ENCODE measurements at regions not wholly inside any gene's neighbourhood (a gene's known extent, or its start where the extent isn't known, plus 50 kb on each side); places are given as distances from the start of the nearest gene placed in this dataset.

DNA sequence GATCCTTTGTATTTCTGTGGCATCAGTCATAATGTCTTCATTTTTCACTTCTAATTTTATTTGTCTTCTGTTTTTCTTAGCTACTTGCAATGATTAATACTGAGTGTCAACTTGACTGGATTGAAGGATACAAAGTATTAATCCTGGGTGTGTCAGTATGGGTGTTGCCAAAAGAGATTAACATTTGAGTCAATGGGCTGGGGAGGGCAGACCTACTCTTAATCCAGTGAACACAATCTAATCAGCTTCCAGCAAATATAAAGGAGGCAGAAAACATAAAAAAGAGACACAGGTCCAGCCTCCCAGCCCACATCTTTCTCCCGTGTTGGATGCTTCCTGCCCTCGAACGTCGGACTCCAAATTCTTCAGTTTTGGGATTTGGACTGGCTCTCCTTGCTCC is 640.9 kb upstream of the MIR17HG start:
- Histone ChIP-seq H3K27me3 (replicated peaks; ENCODE audit: control insufficient read depth, insufficient read depth, low read length, poor library complexity, severe bottlenecking) (no peaks in the 10 kb centered on the region), H3K4me1 (ENCODE audit: control insufficient read depth, insufficient read depth, low read length, poor library complexity, severe bottlenecking) (no peaks in the 10 kb centered on the region), H3K27ac (ENCODE audit: insufficient read depth, low read length, poor library complexity, severe bottlenecking) (no peak overlapping the region), H3K36me3 (ENCODE audit: control insufficient read depth, insufficient read depth, low read length) (no peaks in the 10 kb centered on the region), H3K4me3 (ENCODE audit: insufficient read depth, low read depth, low read length, poor library complexity, severe bottlenecking) (no peak overlapping the region), H3K9me3 (ENCODE audit: control insufficient read depth, low read length) (no peaks in the 10 kb centered on the region)
- DNase-seq: no peak

DNA sequence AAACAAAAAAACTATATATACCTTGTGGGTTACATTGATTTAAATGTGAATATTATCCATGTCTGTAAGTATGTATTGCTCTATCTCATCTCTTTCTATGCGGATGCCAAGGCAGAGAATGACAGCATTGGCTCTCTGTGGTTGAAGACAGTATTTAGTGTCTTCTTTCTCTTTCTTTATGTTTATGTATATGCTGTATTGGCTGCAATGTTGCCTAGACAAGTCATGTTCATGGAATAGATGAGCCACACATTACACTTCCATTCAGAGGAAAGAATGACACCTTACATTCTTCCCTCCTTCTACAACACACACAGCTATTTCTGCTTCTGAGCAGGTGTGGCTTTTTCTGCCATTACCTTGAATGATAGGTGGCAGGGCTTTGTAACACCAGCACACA is 639.4 kb upstream of the MIR17HG start:
- no peak for DNase-seq
- Histone ChIP-seq H3K4me3 (ENCODE audit: insufficient read depth, low read depth, low read length, poor library complexity, severe bottlenecking) (no peak overlapping the region), H3K36me3 (ENCODE audit: control insufficient read depth, insufficient read depth, low read length) (no peaks in the 10 kb centered on the region), H3K9me3 (ENCODE audit: control insufficient read depth, low read length) (no peaks in the 10 kb centered on the region), H3K4me1 (ENCODE audit: control insufficient read depth, insufficient read depth, low read length, poor library complexity, severe bottlenecking) (no peaks in the 10 kb centered on the region), H3K27ac (ENCODE audit: insufficient read depth, low read length, poor library complexity, severe bottlenecking) (no peak overlapping the region), H3K27me3 (replicated peaks; ENCODE audit: control insufficient read depth, insufficient read depth, low read length, poor library complexity, severe bottlenecking) (no peaks in the 10 kb centered on the region)

DNA sequence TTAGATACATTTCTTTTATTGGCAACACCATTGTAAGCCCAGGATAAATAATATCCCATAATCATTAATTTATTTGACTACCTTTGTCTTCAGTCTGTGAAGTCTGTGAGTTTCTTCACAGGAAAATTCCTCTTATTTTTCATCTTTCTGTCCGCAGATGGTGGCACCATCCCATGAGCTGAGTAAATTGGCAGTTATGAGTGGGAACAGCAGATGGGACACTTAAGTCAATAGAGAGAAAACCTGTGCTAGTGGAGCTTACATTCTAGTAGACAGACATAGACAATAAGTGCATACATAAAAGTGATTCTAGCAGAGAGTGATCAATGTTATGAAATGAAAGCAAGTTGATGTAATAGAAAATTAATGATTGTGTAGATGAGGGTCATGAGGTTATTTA is 638.2 kb upstream of the MIR17HG start:
- no peak overlapping the region for H3K4me3 ChIP-seq (ENCODE audit: insufficient read depth, low read depth, low read length, poor library complexity, severe bottlenecking)

DNA sequence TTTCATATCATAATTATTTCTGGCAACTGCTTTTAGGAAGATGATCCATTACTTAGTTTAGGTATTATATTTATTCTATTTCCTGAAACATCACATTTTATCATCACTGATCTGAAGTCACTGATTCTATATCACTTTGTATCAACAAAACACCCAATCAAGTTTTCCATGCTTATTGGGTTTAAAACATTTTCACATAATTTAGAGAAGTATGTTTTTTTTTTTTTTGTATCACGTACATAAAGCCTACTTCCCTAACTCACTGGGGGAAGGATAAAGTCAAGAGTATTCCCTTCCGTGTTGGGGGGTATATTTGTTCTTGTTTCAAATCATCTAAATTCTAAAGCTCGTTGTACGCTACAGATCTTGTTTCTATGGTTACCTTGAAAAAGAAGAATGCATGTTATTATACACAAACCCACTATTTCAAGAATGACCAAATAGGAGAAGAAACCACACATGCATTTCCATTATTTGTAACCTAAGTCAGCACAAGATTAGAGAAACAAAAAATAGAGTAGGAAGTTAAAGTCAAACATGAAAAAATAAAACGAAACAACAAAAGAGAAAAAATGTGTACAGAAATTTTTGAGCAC is 637.2 kb upstream of the MIR17HG start:
- Histone ChIP-seq H3K27me3 (replicated peaks; ENCODE audit: control insufficient read depth, insufficient read depth, low read length, poor library complexity, severe bottlenecking) (no peaks in the 10 kb centered on the region), H3K36me3 (ENCODE audit: control insufficient read depth, insufficient read depth, low read length) (no peaks in the 10 kb centered on the region)

More for the DNA sequence above, 638.2 kb upstream of the MIR17HG start:
- Histone ChIP-seq H3K27ac (ENCODE audit: insufficient read depth, low read length, poor library complexity, severe bottlenecking) (no peak overlapping the region), H3K36me3 (ENCODE audit: control insufficient read depth, insufficient read depth, low read length) (no peaks in the 10 kb centered on the region), H3K27me3 (replicated peaks; ENCODE audit: control insufficient read depth, insufficient read depth, low read length, poor library complexity, severe bottlenecking) (no peaks in the 10 kb centered on the region), H3K4me1 (ENCODE audit: control insufficient read depth, insufficient read depth, low read length, poor library complexity, severe bottlenecking) (no peaks in the 10 kb centered on the region), H3K9me3 (ENCODE audit: control insufficient read depth, low read length) (no peaks in the 10 kb centered on the region)
- no peak for DNase-seq

DNA sequence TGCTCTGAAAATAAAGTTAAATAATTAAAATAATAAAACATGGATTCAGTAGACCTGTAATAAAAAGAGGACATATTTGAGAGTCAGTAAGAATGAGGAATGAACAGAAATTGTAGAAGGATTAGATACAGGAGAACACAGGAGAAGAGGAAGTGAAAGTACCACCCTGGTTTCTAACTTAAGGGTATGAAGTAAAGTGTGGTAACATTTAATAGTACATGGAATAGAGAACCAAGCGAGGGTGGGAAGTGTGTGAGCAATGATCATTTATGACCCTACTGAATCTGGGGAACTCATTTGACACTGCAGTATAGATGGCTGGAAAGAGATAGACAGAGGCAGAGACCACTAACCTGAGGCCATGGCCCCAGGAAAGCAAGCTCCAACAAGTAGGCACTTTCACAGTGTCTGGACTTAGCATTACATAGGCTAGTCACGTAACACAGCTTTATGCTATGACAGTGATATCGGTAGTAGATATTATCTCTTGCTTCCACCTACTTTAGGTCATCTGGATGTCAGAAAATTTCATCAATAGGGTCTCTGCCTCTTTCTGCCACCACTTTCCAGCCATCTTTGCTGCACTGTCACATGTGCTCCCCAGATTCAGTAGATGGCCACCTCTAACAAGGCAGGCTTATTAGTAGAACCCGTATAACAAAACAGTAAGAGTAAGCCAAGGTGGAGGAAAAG is 633.9 kb upstream of the MIR17HG start:
- Histone ChIP-seq H3K9me3 (ENCODE audit: control insufficient read depth, low read length) (no peaks in the 10 kb centered on the region), H3K4me3 (ENCODE audit: insufficient read depth, low read depth, low read length, poor library complexity, severe bottlenecking) (no peak overlapping the region), H3K4me1 (ENCODE audit: control insufficient read depth, insufficient read depth, low read length, poor library complexity, severe bottlenecking) (no peaks in the 10 kb centered on the region), H3K27me3 (replicated peaks; ENCODE audit: control insufficient read depth, insufficient read depth, low read length, poor library complexity, severe bottlenecking) (no peaks in the 10 kb centered on the region), H3K27ac (ENCODE audit: insufficient read depth, low read length, poor library complexity, severe bottlenecking) (no peak overlapping the region), H3K36me3 (ENCODE audit: control insufficient read depth, insufficient read depth, low read length) (no peaks in the 10 kb centered on the region)
- no peak for DNase-seq

More for the DNA sequence above, 637.2 kb upstream of the MIR17HG start:
- no peak for DNase-seq
- H3K27ac ChIP-seq (ENCODE audit: insufficient read depth, low read length, poor library complexity, severe bottlenecking): no peak overlapping the region
- H3K4me1 ChIP-seq (ENCODE audit: control insufficient read depth, insufficient read depth, low read length, poor library complexity, severe bottlenecking): no peaks in the 10 kb centered on the region
- no peaks in the 10 kb centered on the region for H3K9me3 ChIP-seq (ENCODE audit: control insufficient read depth, low read length)
- H3K4me3 ChIP-seq (ENCODE audit: insufficient read depth, low read depth, low read length, poor library complexity, severe bottlenecking): no peak overlapping the region

DNA sequence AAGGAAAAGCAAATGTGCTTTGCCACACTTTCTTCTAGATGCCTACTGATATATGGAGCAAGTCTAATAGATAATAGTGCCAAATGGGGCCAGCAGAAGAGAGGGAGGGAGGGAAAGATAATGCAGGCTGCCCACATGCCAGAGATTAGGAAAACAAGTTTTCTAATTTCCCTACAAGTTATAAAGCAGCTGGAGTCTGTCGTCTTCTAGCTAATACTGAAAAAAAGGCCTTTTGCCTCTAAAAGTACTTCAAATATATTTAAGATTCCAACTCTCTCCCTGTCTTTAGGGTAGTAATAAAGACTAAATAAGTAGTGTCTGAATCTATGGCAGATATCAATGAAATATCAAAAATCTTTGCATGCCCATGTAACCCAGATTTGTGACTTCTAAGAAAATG is 632.0 kb upstream of the MIR17HG start:
- no peak overlapping the region for H3K4me3 ChIP-seq (ENCODE audit: insufficient read depth, low read depth, low read length, poor library complexity, severe bottlenecking)
- no peaks in the 10 kb centered on the region for H3K9me3 ChIP-seq (ENCODE audit: control insufficient read depth, low read length)
- no peak overlapping the region for H3K27ac ChIP-seq (ENCODE audit: insufficient read depth, low read length, poor library complexity, severe bottlenecking)
- DNase-seq: no peak
- no peaks in the 10 kb centered on the region for H3K27me3 ChIP-seq (replicated peaks; ENCODE audit: control insufficient read depth, insufficient read depth, low read length, poor library complexity, severe bottlenecking)
- H3K4me1 ChIP-seq (ENCODE audit: control insufficient read depth, insufficient read depth, low read length, poor library complexity, severe bottlenecking): no peaks in the 10 kb centered on the region
- no peaks in the 10 kb centered on the region for H3K36me3 ChIP-seq (ENCODE audit: control insufficient read depth, insufficient read depth, low read length)

DNA sequence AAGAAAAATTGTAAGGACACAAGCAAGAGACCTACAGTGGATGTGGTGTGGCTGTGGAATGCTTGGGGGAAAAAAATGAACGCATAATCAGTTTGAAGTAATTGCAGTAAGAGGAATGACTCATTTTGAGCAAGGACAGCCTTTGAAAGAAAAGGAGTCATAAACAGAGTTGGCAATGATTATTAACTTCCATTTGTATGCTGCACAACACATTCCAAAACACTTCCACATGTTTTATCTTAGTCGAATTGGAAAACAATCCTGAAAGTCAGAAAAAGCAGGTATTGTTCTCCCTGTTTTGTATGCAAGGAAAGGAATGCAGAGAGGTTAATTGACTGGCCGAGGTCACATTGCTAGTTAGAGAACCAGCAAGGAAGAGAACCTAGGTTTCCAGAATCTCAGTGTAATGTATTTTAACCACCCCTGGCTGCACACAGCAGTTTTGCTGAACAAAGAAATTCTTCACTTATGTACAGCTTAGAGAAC is 630.0 kb upstream of the MIR17HG start:
- no peak overlapping the region for H3K27ac ChIP-seq (ENCODE audit: insufficient read depth, low read length, poor library complexity, severe bottlenecking)
- no peaks in the 10 kb centered on the region for H3K27me3 ChIP-seq (replicated peaks; ENCODE audit: control insufficient read depth, insufficient read depth, low read length, poor library complexity, severe bottlenecking)
- no peaks in the 10 kb centered on the region for H3K4me1 ChIP-seq (ENCODE audit: control insufficient read depth, insufficient read depth, low read length, poor library complexity, severe bottlenecking)
- H3K36me3 ChIP-seq (ENCODE audit: control insufficient read depth, insufficient read depth, low read length): no peaks in the 10 kb centered on the region
- no peak overlapping the region for H3K4me3 ChIP-seq (ENCODE audit: insufficient read depth, low read depth, low read length, poor library complexity, severe bottlenecking)
- H3K9me3 ChIP-seq (ENCODE audit: control insufficient read depth, low read length): no peaks in the 10 kb centered on the region
- DNase-seq: no peak

DNA sequence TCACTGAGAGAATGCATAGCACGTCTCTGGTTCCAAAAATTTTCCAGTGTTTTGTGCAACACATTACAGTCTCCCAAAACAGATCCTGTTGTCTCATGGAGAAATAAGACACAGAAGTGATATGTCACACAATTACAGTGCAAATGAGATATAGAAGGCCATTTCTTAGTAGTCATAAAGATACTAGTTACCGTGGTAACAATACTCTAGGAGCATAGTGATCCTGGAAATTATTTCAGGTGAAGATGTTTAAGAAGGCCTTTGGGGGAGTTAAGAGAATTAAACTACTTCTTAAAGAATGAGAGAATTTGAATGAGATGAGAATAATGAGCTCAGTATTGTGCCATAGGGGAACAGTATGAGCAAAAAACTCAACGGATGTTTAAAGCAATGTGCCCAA is 628.0 kb upstream of the MIR17HG start:
- Histone ChIP-seq H3K27me3 (replicated peaks; ENCODE audit: control insufficient read depth, insufficient read depth, low read length, poor library complexity, severe bottlenecking) (no peaks in the 10 kb centered on the region), H3K9me3 (ENCODE audit: control insufficient read depth, low read length) (no peaks in the 10 kb centered on the region), H3K36me3 (ENCODE audit: control insufficient read depth, insufficient read depth, low read length) (no peaks in the 10 kb centered on the region), H3K4me1 (ENCODE audit: control insufficient read depth, insufficient read depth, low read length, poor library complexity, severe bottlenecking) (no peaks in the 10 kb centered on the region), H3K4me3 (ENCODE audit: insufficient read depth, low read depth, low read length, poor library complexity, severe bottlenecking) (no peak overlapping the region), H3K27ac (ENCODE audit: insufficient read depth, low read length, poor library complexity, severe bottlenecking) (no peak overlapping the region)
- no peak for DNase-seq

DNA sequence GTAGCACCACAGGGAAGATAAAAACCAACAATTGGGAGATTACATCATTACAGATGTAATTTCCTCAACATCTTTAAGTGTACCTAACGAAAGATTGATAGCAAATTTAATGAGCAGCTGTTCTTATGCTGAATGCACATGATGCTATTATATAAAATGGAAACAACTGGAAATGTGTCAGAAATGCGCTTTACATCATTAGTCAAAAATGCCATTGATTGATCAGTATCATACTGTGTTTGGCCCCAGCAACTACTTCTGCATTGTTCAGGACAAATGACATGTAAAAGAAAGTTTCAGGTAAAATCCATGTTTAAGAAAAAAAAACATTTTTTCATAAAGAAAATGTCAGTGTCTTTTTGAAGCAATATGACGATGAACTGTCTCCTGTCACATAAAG is 625.5 kb upstream of the MIR17HG start:
- DNase-seq: no peak
- Histone ChIP-seq H3K27me3 (replicated peaks; ENCODE audit: control insufficient read depth, insufficient read depth, low read length, poor library complexity, severe bottlenecking) (no peaks in the 10 kb centered on the region), H3K9me3 (ENCODE audit: control insufficient read depth, low read length) (no peaks in the 10 kb centered on the region), H3K4me1 (ENCODE audit: control insufficient read depth, insufficient read depth, low read length, poor library complexity, severe bottlenecking) (no peaks in the 10 kb centered on the region), H3K36me3 (ENCODE audit: control insufficient read depth, insufficient read depth, low read length) (no peaks in the 10 kb centered on the region), H3K4me3 (ENCODE audit: insufficient read depth, low read depth, low read length, poor library complexity, severe bottlenecking) (no peak overlapping the region), H3K27ac (ENCODE audit: insufficient read depth, low read length, poor library complexity, severe bottlenecking) (no peak overlapping the region)

DNA sequence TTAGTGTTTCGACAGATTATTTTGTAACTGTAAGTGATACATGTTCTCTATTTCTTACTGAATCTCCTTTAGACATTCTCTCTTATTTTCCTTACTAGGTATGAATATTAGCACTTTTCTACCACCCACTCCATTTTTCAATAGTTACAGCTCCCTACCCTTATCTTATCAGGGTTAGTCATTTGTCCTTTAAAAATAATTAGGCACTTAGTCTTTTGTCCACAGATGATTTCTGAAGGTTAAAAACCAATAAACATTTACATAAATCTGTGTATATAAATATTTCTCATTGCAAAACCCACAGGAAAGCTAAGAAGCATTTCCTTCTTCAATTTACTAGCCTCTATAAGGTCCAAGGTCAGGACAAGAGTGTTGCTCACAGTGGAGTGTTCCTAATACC is 624.1 kb upstream of the MIR17HG start:
- H3K4me3 ChIP-seq (ENCODE audit: insufficient read depth, low read depth, low read length, poor library complexity, severe bottlenecking): no peak overlapping the region
- DNase-seq: no peak
- no peaks in the 10 kb centered on the region for H3K4me1 ChIP-seq (ENCODE audit: control insufficient read depth, insufficient read depth, low read length, poor library complexity, severe bottlenecking)

More for the DNA sequence above, 624.1 kb upstream of the MIR17HG start:
- Histone ChIP-seq H3K36me3 (ENCODE audit: control insufficient read depth, insufficient read depth, low read length) (no peaks in the 10 kb centered on the region), H3K9me3 (ENCODE audit: control insufficient read depth, low read length) (no peaks in the 10 kb centered on the region), H3K27me3 (replicated peaks; ENCODE audit: control insufficient read depth, insufficient read depth, low read length, poor library complexity, severe bottlenecking) (no peaks in the 10 kb centered on the region), H3K27ac (ENCODE audit: insufficient read depth, low read length, poor library complexity, severe bottlenecking) (no peak overlapping the region)

Data from effector memory CD4-positive, alpha-beta T cell (primary cell).